NT2/D1 (cell line): ENCODE measurements at regions not wholly inside any gene's neighbourhood (a gene's known extent, or its start where the extent isn't known, plus 50 kb on each side); places are given as distances from the start of the nearest gene placed in this dataset.

Experiments used
- DNase-seq: peaks from one replicate; pipeline ENCODE4 v3.0.0-alpha.2; 2011; ENCODE audit warnings: low read depth, low spot score
- H3K27me3 ChIP-seq: 2 replicates; pipeline ENCODE4 v1.6.0; 2011; ENCODE audit warnings: mild to moderate bottlenecking; ENCODE audit not compliant: insufficient read length, insufficient read depth
- H3K36me3 ChIP-seq: 2 replicates; pipeline ENCODE4 v1.6.1; 2011; ENCODE audit warnings: mild to moderate bottlenecking, low read length, mixed read lengths; ENCODE audit not compliant: insufficient read depth, insufficient read length
- H3K4me1 ChIP-seq: 2 replicates; pipeline ENCODE4 v1.5.1; 2011; ENCODE audit not compliant: insufficient read depth, insufficient read length
- H3K4me3 ChIP-seq: 2 replicates; pipeline ENCODE4 v1.5.1; 2011; ENCODE audit warnings: low read depth; ENCODE audit not compliant: insufficient read length
- H3K9ac ChIP-seq: 2 replicates; pipeline ENCODE4 v1.6.0; 2011; ENCODE audit warnings: low read depth; ENCODE audit not compliant: insufficient read length
- H3K9me3 ChIP-seq: 2 replicates; pipeline ENCODE4 v1.5.1; 2011; ENCODE audit warnings: mild to moderate bottlenecking, low read length; ENCODE audit not compliant: insufficient read depth
- SUZ12 ChIP-seq: IDR thresholded peaks from 2 replicates; pipeline ENCODE4 v1.6.1; 2011; ENCODE audit not compliant: insufficient read length, insufficient read depth; ENCODE audit errors: extremely low read depth
- YY1 ChIP-seq: IDR thresholded peaks from 2 replicates; pipeline ENCODE4 v1.6.1; 2011; ENCODE audit not compliant: insufficient read length, insufficient read depth
- ZNF274 ChIP-seq: IDR thresholded peaks from 2 replicates; pipeline ENCODE4 v1.6.1; 2011; ENCODE audit warnings: mild to moderate bottlenecking, low read depth, low read length

DNA sequence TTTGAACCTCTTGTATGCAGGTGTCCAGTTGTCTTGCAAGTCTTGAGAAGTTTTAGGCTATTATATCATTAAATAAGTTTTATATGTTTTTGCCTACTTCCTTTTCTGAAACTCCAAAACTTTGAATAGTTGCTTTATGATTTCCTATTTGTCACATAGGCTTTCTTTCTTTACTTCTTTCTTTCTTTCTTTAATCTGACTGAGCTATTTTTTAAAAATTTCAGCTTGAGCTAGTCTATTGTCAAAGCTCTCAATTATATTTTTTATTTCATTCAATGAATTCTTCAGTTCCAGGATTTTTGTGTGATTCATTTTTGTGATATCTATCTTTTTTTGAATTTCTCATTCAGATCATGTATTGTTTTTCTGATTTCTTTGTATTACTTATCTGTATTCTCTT, 102.1 kb upstream of the TMEM178A start:
- TF ChIP-seq ZNF274: no peak
- TF ChIP-seq SUZ12: no peak
- TF ChIP-seq YY1: no peak
- H3K9ac ChIP-seq: no peak overlapping the region
- H3K36me3 ChIP-seq: no peaks in the 10 kb centered on the region
- DNase-seq: no peak
- no peaks in the 10 kb centered on the region for H3K4me1 ChIP-seq
- 0 out of 2 replicates have a peak, but pooled peaks cover 7% of the 10 kb centered on the region for H3K9me3 ChIP-seq
- H3K4me3 ChIP-seq: no peak overlapping the region
- H3K27me3 ChIP-seq: no peaks in the 10 kb centered on the region

DNA sequence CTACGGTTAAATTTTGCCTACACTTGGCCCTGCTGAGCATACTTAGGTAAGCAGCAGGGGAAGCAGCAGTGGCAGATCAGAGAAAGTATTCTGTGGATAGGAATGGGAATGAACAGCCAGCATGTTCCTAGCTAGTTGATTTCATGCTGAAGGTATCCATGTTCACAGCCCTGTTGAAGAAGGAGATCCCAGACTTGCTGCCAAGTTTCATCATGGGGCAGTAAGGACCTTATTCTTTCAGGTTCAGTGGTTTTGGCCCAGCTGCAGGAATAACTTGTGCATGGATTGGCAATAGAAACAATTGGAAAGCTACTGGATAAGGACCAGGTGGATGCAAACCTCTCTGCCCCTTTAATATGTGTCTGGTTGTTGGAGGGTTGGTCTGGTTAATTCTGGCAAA, 98.2 kb upstream of the TMEM178A start:
- Histone ChIP-seq H3K9ac (no peak overlapping the region), H3K4me3 (no peak overlapping the region), H3K27me3 (no peaks in the 10 kb centered on the region), H3K4me1 (no peaks in the 10 kb centered on the region), H3K9me3 (0 out of 2 replicates have a peak, but pooled peaks cover 4% of the 10 kb centered on the region), H3K36me3 (no peaks in the 10 kb centered on the region)
- no peak for DNase-seq
- TF ChIP-seq SUZ12 (no peak), YY1 (no peak), ZNF274 (no peak)

DNA sequence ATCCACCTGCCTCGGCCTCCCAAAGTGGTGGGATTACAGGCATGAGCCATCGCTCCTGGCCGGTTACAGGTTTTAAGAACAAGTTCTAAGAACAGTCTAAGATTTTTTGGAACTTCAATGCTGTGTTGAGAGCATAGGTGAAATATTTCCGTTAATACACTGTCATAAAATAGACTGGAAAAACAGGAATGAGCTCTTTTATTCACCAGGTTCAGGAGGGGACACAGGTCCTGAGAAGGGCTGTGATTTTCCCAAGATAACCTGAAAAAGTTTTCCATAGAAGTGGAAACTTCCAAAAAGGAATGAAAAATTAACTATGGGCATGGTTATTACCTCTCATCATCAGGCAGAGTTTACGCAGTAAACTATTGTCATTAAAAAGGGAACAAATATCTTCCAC, 97.6 kb upstream of the TMEM178A start:
- H3K4me3 ChIP-seq: no peak overlapping the region
- no peaks in the 10 kb centered on the region for H3K27me3 ChIP-seq
- DNase-seq: no peak
- TF ChIP-seq YY1 (no peak), ZNF274 (no peak)
- no peaks in the 10 kb centered on the region for H3K9me3 ChIP-seq
- H3K9ac ChIP-seq: no peak overlapping the region
- H3K4me1 ChIP-seq: no peaks in the 10 kb centered on the region
- H3K36me3 ChIP-seq: no peaks in the 10 kb centered on the region

DNA sequence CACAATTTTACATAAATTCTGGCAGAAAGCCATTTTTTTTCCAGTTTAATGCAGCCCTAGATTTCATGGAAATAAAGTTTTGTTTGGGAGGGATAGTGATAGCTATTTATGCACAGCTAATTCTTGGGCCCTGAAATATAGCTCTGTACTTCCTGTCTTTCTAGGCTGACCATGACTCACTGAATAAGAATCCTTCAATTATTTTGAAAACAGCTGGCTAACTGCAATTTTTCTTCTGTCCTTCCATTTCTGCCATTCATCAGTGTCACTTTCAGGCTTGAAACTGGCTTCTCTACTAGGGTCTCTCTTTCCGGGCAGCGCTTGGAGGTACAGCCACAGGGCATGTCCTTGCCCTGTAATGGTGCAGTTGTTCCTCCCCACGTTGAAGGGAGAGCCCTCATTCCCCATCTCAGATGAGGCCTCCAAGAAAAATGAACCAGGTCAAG, 97.1 kb upstream of the TMEM178A start:
- DNase-seq: no peak
- Histone ChIP-seq H3K9ac (no peak overlapping the region), H3K4me1 (no peaks in the 10 kb centered on the region), H3K4me3 (no peak overlapping the region), H3K9me3 (no peaks in the 10 kb centered on the region), H3K36me3 (no peaks in the 10 kb centered on the region), H3K27me3 (no peaks in the 10 kb centered on the region)
- no peak for TF ChIP-seq YY1
- no peak for TF ChIP-seq SUZ12
- no peak for TF ChIP-seq ZNF274

DNA sequence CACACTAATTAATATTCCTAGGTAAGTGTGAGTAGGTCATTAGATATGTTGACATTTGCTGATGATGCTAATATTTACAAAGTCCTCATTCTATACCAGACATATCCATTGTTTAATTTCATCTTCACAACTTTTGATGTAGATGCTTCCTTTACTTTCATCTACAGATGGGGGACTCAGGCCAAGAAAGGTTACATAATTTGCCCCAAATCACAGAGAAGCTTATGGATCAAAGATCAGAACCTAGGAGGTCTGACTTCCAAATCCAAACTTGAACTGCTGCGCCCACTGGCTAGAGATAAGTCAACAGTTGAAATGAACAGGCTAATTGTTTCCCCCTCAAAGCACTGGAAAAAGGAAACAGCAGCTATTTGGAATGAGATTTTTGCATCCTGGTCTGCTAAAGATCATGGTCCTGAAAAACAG, 95.6 kb upstream of the TMEM178A start:
- Histone ChIP-seq H3K36me3 (no peaks in the 10 kb centered on the region), H3K4me3 (no peak overlapping the region), H3K9me3 (no peaks in the 10 kb centered on the region), H3K9ac (no peak overlapping the region), H3K4me1 (no peaks in the 10 kb centered on the region), H3K27me3 (no peaks in the 10 kb centered on the region)
- no peak for DNase-seq
- TF ChIP-seq ZNF274: no peak
- TF ChIP-seq YY1: no peak
- TF ChIP-seq SUZ12: no peak

DNA sequence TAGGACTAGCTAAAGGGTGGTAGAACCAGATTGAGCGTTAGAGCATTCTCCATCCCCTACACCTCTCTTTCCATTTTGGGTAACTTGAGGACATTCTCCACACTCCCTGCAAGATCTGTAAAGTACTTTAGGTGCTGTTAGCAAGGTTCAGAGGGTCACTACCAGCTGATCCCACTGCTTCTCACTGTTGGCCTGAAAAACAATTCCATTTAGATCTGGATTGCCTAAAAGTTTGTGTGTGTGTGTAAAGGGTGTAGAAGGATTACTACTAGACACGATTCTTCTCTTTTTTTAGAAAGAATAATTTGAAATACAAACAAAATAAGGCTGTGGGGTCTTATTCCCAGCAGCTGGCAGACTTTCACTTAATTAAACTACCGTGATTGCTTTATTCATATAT, 95.1 kb upstream of the TMEM178A start:
- no peak for DNase-seq
- Histone ChIP-seq H3K4me1 (no peaks in the 10 kb centered on the region), H3K36me3 (no peaks in the 10 kb centered on the region), H3K27me3 (no peaks in the 10 kb centered on the region), H3K9me3 (no peaks in the 10 kb centered on the region), H3K9ac (no peak overlapping the region), H3K4me3 (no peak overlapping the region)
- no peak for TF ChIP-seq YY1
- TF ChIP-seq ZNF274: no peak
- no peak for TF ChIP-seq SUZ12

DNA sequence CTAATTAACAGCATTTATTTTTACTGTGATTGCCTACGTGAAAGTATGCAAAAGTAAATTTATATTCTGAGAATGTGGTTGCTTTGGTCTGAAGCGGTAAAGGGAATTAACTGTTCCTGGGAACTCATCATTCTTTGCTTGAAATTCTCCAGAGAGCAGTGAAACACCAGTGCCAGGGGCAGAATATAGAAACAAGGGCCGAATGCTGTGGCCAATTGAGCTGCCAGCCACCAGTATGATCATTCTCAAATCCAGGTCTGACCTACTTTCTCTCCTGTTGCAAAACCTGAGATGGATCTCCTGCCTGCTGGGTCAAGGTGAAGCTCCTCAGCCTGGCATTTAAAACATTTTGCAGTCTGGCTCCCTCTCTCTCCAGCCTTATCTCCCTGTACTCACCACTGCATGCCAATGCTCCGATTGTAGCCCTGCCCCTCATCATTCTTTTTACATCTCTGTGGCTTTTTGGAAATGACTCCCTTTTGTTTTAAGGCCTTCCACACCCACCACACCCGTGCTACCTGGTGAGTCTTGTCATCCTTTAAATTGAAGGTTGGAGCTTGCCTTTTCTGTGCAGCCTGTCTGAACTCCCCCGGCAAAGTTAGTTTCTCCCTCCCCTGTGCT, 94.5 kb upstream of the TMEM178A start:
- Histone ChIP-seq H3K27me3 (no peaks in the 10 kb centered on the region), H3K9me3 (no peaks in the 10 kb centered on the region), H3K36me3 (no peaks in the 10 kb centered on the region), H3K9ac (no peak overlapping the region), H3K4me3 (no peak overlapping the region), H3K4me1 (no peaks in the 10 kb centered on the region)
- no peak for TF ChIP-seq YY1
- TF ChIP-seq ZNF274: no peak
- no peak for TF ChIP-seq SUZ12
- no peak for DNase-seq

DNA sequence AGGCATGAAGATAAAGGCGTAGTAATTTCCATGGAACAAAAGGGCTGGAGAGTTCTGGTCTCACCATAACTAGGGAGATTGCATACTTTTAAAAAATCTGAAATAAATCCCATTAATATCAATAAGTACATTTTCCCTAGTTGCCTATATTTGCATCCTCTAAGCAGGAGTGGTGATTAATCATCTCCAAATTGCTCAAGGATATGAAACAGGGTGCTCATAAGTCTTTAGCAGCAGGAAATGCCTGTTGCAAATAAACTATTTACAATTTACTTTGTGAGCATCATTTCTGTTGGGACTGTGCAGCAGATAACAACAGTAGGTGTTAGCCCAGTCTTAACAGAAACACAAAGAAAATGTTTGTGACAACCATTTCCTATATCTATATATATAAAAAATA, 92.4 kb upstream of the TMEM178A start:
- H3K9ac ChIP-seq: no peak overlapping the region
- H3K27me3 ChIP-seq: no peaks in the 10 kb centered on the region
- no peaks in the 10 kb centered on the region for H3K4me1 ChIP-seq
- no peaks in the 10 kb centered on the region for H3K36me3 ChIP-seq
- DNase-seq: no peak
- no peak for TF ChIP-seq SUZ12
- no peak for TF ChIP-seq ZNF274
- TF ChIP-seq YY1: no peak
- no peak overlapping the region for H3K4me3 ChIP-seq
- H3K9me3 ChIP-seq: no peaks in the 10 kb centered on the region
